Activated CD4-positive, alpha-beta T cell treated with anti-CD3 and anti-CD28 coated beads, Interleukin-2, Interleukin-6, amounts not matched to agents 100 ng/mL and 50 ng/mL, durations not matched to agents 16 hours and 8 hours (primary cell): ENCODE measurements at regions not wholly inside any gene's neighbourhood (a gene's known extent, or its start where the extent isn't known, plus 50 kb on each side); places are given as distances from the start of the nearest gene placed in this dataset.
"Not testable (repeated sequence)": the region's sequence is repeated elsewhere in the genome, so short reads cannot be mapped to it uniquely, and the experiment has no call there.

Experiments
- DNase-seq: peaks from one replicate; pipeline ENCODE4 v3.0.0-alpha.2; 2020

DNA sequence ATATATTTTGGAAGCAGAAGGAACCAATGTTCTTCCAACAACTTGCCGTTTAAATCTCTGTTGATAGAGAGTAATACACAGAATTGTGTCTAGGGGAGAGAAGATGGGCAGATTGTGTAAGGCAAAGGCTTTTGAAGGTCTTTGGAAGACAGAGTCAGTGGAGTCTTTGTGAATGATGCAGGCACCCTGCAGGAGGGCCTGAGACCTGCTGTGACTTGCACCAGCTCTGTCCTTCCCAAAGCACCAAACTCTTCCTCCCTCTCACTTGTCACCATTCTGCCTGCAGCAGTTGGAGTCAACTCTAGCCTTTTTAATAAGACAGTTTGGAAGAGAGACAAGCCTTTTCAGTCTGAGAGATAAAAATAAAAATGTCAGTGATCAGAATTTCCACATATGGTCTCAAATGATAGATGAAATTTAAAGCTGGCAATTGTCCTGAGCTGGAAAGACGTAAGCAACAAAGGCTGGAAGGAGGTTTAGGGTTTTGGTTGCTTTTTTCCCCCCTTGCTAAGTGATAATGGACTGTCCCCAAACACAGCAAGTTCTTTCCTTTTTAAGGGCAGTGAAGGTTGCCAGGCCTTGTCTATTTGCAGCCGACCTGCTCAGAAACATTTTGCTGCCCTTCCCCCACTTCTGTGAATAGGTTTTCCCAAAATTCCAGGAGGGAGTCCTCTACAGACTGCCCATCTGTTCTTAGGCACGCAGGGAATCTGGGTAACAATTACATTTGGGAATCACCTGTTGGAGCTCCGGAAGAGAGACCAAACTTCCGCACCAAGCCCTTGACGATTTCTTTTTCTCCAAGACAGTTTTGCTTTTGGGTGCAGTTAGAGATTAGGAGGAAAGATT, 103.0 kb upstream of the NTF3 start:
- DNase-seq: no peak

DNA sequence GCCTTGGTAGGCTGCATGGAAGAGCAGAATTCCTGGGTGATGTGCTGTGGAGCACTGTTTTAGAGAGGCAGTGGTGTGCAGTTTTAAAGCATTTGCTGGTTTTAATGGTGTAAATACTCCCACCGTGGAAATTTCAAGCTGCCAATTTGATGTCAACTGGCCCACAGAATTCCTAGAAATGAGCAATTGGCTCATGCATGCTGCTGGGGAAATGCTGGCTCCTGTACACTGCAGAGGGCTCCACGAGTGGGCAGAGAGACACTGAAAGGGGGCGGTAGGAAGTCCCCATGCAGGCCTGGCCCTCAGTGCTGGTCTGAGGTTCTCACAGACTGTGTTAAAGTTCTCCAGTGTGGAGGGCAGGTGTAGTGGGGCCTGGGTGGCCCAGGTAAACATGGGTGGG, 99.4 kb upstream of the NTF3 start:
- DNase-seq: no peak

DNA sequence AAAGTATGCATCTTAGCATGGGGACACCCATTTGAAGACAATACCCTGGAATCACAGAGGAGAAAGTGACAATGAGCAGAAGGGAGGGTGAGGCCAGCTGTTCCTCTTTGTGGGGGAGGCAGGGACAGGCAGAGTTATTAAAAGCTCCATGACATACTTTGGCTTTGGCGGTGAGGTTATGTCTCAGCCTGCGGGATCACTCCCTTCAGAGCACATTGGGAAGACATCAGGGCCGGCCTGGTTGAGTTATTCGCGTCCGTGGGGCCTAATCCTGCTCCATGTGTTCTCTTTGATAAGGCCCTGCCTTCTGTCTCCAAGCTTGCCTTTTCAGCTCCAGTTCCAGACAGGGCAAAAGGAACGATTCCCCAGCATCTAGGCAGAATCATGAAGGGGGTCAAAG, 98.8 kb upstream of the NTF3 start:
- no peak for DNase-seq

DNA sequence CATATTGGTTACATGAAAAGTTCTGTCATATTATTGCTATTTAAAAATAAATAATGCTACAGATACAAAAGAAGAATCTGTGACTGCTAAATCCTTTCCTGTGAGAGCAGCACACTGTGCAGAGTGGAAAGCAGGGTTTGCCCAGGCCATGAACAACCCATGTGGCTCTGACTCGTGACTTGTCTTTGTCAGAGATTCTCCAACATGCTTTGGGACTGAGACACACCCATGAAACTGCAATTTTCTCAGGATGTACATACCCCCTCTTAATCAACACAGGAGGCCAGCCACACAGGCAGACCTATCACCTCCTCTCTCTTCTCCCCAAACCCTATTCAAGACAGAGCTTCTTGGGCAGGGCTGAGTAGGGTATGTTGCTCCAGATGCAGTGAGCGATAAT, 96.8 kb upstream of the NTF3 start:
- no peak for DNase-seq

DNA sequence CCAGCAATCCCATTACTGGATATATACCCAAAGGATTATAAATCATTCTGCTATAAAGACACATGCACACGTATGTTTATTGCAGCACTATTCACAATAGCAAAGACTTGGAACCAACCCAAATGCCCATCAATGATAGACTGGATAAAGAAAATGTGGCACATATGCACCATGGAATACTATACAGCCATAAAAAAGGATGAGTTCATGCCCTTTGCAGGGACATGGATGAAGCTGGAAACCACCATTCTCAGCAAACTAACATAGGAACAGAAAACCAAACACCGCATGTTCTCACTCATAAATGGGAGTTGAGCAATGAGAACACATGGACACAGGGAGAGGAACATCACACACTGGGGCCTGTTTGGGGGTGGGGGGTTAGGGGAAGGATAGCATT, 90.8 kb upstream of the NTF3 start:
- DNase-seq: not testable (repeated sequence)

DNA sequence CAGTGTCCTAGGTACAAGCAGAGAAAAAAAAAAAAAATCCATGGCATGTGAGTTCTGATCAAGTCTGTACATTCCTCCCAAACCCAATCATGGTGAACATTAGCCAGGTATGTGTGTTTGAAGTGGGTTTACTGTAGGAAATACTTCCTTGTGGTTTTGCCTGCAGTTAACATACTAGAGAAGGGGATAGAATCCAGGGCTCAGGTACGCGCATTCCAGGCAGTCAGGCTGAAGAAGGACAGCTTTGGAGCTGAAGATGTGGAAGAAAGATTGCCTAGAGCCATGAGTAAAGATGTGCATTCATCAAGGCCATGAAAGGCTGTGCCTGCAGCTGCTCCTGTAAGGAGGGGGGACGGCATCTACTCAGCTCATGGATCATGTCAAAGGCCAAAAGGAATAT, 88.2 kb upstream of the NTF3 start:
- DNase-seq: no peak

DNA sequence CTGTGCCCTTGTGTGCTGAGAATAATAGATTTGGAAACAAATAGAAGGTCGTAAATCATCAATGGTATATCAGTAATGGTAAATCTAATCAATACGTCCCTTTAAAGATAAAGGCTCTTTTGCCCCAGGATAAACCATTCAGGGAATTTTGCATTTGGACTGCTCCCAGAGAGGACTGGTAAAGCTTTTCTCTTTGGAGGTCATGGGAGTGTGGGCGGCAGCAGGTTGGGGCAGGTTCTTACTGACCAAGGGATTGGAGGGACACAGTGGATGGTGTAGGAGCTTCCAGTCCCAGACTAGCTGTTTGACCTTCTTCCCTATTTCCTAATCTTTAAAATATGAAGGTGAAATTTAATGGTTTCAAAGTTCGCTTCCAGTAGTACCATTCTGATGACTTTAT, 87.8 kb upstream of the NTF3 start:
- no peak for DNase-seq

DNA sequence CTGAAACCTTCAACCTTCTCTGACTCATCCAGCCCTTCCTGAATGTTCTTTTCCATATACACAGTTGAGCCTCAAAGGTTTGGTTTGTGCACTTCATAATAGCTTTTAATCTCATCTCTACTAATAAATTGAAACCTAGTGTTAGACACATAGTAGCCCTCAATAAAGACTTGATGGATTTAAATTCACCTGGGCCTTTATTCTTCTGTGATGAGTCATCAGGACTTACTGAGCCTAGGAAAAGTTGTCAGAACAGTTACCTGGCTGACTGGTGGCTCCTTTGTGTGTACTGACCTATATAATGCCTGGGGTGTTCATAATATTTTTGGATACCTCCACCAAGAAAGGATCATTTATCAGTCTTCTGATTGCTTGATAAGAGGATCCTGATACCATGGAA, 86.4 kb upstream of the NTF3 start:
- DNase-seq: no peak

DNA sequence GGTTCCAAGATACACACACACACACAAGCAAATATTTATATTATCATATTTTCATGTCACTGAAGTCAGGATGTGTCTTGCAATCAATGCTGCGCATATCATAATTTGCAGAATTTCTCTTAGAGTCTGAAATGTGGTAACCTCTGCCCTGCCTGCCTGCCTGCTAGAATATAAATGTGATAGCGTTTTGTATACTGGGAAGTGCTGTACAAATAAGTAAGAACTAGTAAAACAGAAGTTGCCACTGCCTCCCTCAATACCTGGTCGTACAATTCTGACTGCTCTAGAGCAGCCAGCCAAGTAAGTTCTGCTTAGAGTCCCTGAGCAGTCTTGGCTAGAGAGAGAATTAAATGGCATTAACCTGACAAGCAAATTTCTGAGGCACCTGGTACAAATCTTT, 83.9 kb upstream of the NTF3 start:
- no peak for DNase-seq

DNA sequence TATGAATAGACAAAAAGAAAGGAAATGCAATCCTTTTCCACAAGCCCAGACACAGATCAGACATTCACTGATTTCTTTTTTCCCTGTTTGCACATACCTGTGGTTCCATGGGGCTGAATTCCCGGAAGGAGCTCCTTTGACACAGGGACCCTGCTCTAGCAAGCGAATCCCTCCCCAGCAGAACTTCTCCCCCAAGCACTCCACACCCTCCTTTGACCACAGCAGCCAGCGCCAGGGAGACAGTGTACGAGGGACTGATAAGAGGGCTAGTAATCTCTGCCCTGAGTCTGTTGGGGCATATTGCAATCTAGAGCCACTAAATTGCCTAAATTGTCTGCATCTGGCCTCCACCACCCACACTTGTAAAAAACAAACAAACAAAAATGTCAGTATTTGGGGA, 83.4 kb upstream of the NTF3 start:
- no peak for DNase-seq

DNA sequence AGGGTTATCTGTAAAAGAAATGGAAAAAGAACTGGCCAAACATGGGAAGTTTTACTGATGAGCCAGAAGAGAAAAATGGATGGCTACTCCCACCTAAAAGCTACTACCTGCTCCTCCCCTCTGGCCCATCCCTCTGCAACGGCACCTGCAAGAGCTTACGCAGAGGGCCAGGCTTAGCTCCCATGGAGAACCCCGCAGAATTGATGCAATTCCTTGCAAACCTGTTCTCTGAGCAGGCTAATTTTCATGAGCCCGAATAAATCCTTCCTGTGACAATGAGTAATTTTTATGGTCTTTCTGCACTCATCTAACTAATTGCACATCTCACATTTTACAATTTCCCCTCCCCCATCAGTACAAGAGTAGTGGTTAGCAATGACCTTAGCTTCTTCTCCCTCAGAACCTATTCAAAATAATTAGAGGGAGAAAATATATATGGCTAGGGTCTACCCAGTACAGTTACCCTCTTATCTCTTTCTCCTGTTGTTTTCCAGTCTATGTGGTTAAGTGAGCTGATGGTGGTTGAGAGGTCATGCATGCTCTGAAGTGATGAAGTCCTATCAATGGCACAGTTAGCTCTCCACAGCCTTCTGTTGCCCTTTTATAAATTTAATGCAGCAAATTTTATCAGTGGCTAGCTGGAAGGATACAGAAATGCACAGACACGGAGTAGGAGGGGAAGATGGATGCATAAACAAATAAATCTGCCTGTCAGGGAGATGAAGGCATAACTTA, 67.7 kb upstream of the NTF3 start:
- no peak for DNase-seq

DNA sequence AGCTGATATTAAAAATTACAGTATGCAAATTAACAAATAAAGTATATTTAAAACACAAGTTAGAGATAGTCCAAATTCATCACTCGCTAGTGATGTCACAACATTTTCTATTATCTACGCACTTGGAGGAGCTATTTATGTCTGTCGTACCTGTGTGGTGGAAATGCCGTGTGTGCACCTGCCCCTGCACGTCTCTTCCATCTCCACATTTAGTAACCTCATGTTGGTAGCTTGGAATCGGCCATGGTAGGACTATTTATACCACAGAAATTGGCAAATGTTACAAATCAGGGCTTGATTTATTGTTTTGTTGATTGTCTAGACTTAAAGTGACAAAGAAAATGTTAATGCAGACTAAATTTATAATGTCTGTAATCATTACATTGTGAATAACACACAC, 62.6 kb upstream of the NTF3 start:
- DNase-seq: no peak

DNA sequence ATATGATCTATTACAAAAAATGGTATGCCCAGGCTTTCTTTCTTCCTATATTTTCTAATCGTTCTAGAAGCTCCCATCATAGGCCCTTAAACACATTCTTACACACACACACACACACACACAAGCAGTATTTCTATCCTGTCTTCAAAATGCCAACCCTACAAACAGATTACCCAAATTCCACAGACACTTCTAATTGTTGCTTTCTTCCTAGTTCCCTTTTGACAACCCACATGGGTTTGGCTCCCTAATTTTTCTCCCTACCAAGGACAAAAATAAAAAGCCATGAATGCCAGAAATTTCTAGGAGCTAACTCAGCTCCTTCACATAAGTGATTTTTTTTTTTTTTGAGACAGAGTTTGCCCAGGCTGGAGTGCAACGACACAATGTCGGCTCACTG, 60.3 kb upstream of the NTF3 start:
- no peak for DNase-seq

DNA sequence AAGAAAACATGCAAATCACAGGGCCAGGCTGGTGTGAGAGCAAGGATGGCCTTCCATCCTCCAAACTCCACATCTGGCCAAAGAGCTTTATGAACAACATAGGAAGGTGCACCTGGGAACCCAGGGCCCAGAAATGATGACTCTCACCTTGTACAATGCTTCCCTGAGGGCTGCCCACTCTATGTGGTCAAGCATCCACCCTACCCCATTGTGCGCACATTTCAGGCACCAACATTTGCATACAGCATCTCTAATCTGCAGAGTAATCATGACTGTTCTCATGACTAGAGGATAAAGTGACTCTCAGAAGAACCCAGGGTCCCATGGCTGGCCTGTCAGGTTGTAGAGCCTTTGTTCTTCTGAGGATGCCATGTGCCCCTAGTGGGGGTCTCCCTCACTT, 57.2 kb upstream of the NTF3 start:
- DNase-seq: no peak

DNA sequence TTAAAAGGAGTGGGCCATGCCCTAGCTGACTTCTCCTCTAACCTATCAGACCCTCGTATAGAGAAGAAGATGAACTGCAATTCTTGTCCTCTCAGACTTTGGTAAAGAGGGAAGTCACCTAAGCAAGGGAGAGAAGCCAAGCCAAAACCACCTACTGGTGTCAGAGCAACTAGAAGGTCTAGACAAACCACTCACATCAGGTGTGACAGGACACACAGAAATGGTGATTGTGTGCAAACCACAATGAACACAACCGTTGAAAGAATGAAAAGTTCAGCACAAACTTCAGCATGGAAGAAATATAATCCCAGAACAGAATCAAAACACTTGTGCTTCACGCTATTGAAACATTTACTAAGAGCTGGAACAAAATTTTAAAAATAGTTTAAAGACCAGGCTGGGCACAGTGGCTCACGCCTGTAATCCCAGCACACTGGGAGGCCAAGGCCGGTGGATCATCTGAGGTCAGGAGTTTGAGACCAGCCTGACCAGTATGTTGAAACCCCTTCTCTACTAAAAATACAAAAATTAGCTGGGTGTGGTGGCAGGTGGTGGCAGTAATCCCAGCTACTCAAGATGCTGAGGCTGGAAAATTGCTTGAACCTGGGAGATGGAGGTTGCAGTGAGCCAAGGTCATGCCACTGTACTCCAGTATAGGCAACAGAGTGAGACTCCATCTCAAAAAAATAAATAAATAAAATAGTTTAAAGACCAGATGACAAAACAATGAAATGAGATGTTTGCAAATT, 56.2 kb upstream of the NTF3 start:
- no peak for DNase-seq

DNA sequence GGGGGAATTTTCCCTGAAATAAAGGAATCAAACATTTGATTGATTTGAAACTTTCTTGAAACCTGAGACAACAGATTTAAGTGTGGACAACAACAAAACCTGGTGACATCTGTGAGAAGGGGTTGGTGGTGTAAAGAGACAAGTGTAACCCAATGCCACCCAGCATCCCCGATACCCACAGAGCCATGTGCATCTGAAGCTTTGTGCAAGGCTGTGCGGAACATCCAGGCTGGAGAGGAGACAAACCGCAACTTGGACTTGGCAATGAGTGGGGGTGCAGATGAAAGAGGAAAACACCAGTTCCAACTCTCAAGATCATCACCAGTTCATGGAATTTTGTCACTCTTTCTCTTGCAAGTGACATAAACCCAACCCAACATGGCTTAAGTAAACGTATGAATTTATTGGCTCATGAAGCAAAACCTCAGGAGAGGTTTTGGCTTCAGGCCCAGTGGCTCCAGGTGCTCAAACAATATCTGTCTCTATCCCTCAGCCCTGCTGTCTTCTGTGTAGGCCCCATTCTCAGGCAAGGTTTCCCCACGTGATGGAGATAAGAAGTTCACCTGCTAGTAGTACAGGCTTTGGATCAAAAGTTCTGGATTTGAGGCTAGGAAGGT, 55.2 kb upstream of the NTF3 start:
- DNase-seq: no peak

DNA sequence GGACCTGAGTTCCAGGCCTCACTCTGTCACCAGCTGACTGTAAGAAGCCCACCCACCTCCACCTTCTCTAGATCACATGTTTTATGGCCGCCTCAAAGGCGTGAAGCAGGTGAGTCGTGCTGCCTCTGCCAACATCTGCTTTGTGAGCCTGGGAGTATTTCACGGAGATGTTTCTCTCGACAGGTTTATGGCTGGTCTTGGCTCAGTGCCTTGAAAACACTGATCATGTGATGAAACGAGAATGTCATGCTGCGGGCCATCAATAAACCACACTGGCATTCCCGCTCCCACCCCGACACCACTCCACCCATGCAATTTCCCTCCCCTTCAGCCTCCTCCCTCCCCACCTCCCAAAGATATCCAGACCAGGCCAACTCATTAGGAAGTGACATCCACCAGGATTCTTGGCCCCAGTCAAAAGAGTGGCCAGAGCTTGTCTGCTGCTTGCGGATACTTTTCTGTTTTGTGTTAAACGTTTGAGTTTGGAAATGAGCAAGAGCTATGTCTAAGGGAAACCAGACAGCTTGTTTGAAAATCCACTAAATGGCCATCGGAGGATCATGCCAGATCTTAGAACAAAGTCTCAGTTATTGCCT, 53.8 kb upstream of the NTF3 start:
- no peak for DNase-seq

DNA sequence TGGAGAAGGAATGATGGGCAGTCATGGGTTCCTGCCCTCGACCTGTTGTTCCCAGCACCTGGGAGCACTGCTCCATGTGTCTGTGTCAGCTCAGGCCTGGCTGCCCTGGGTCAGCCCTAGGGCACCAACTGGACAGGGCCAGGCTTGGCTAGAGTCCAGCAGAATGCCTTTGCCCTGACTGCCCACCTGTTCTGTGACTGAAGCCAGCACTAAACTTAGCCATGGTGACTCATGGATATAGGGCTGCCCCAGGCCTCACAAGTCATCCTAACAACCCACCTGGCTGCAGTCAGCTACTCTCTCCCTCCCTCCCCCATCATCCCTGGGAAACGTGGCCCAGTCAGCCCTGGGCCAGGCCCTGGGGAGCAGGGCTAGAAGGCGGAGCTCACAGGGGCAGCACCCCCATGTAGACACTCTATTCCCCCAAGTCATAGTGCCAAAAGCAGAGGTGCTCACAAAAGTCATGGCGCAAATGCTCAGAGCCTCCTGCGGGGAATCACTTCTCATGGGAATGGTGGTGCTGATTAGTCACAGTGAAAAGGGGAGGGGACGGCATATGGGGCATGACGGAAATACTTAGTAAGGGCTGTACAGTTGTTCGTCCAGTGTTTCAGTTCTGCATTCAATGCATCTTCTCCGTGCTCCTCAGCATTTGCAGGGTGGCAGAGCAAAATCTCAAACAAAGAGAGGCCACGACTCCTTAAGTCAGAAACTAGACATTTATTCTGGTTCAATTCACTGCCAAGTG, 52.0 kb upstream of the NTF3 start:
- DNase-seq: no peak
